Amygdala (tissue), 56 donors: ENCODE measurements at regions not wholly inside any gene's neighbourhood (a gene's known extent, or its start where the extent isn't known, plus 50 kb on each side); places are given as distances from the start of the nearest gene placed in this dataset.

Experiments
- DNase-seq, 56 donors: peaks; one replicate each; lab custom pipeline; 2025; lab: John Stamatoyannopoulos, UW

DNA sequence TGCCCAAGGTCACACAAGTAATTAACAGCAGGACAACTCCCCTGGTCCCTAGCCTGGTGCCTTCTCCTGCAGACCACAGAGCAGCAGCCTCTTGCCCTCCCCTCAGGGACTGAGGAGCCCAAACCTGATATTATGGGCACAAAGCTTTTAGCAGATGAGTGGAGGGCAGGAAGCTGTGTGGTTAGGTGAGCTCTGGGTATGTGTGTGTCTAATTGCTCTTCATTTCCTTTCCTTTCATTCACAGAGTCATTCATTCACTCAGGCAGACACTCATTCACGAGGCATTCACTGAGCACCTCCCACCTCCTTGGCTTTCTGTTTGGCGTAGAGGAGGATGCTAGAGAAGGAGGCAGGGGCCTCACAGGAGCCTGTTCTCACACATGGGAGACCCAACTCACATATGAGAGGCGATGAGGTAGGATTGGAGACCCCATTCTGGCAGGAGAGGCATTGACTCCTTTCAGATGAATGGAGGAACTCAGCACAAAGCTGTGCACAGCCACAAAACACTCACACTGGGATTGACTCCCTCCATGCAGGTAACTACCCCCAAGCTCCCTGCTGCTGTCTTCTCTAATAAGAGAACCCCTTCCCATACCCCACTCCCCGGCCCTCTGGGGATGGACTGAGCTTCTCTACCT is 306.8 kb upstream of the SKOR2 start:
- no peak for DNase-seq

DNA sequence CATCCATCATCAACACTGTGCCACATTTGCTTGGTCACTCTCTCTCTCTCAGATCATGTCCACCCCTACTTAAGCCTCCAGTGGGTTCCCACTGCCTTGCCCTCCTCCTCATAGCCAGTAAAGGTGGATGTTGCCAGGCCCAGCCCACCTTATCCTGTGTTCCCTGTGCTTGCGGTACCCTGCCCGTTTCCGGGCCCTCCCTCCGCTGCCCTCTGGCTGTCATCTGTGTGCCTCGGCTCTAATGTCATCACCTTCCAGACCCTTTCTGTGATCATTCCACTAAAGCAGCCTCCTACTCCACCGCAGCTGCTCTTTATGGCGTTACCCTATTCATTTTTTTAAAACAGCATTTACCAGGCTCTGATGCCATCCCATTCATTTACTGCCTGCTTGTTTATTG is 305.7 kb upstream of the SKOR2 start:
- no peak for DNase-seq

DNA sequence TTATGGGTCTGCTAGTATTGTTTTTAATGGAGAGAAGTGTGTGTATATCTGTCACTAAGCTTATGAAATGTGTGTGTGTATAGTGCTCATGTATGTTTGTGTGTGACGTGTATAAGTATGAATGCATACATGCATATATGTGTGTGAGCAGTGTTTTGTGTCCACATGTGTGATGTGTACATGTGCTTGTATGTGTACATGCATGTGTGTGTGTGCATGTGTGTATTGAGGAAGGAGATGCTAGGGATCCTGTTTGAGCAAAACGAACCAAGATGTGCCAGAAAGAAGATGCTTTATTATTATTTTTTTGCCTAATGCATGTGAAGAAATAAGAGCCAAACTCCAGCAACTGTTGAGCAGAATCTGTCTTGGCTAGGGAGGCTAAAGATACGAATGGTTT is 301.3 kb upstream of the SKOR2 start:
- DNase-seq: no peak

DNA sequence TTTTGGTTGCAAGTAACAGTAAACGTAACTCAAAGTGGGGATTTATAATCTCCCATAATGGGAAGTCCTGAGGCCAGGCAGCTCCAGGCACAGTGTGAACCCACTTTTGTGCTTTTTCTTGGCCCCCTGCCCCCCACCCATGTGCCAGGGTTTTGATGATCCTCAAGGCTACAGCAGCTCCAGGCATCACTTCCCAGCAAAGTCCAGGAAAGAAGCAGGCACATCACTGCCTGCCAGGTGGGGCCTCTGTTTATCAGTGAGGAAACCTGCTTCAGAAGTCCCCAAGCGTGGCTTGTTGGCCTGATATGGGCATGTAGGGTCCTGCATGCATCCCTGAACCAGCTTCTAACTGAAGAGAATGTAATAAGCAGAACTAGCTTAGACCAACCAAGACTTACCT is 299.2 kb upstream of the SKOR2 start:
- no peak for DNase-seq

DNA sequence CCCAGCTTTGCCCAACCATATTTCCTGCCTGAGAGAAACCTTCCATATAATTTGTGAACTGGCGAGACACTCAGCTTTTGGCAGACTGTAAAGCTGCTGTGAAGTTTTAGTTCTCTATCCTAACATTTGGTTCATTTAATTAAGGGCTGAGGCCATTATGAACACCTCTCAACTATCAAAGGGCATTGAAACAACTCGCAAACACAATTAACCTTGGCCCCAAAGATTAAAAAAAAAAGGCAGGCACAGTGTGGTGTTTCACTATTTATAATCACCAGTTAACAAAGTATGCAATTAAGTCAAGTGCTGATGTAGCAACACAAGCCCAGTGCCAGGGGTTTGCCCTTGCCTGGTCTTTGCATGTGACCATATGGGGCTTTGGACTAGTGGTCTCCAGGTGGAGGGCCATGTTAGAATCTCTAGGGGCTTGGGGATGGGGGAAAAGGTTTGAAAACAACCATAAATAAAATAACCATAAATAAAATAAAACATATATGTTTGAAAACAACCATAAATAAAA is 297.6 kb upstream of the SKOR2 start:
- DNase-seq: no peak

DNA sequence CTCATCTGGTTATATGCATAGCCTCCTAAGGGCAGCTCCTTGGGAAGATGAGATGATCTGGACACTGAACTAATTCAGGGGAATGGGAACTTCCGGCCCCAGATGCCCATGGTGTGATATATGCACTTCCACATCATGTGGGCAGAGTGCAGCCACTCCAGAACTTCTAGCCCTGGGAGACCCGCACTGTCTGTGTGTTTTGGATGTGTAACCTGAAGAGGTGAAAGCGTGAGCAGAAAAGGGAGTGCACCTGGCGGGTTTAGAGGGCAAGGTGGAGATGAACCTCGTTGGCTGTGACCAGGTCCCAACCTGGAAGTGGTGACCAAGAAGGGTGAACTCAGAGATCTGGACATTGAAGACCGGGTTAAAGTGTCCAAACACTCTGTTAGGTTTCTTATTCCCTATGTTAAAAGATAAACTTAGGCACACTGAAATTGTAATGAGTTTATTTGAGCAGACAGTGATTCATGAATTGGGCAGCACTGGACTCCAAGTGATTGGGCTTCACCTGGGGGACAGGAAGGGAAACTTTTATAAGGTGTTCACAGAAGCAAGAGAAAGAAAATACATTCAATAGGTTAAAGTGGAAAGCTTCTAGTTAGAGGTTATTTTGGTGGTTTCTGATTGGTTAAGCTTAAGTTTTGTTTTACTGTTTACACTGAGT is 296.2 kb upstream of the SKOR2 start:
- DNase-seq: no peak

DNA sequence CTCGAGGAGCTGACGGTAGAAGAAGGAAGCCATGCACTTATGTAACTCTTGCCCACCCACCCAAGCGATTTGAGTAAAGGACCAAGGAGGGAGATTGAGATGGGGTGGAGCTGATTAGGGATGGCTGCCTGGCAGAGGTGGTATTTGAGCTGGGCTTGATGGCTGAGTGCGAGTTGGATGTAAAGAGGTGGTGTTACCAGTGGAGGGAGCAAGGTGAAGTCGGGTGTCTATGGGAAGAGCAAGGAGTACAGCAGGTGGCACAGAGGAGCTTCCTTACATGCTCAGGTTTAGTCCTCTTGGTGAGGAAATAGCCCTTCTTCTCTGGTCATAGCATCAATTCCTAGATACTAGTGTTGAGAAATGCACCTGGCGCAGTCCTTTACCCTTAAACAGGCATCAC is 294.2 kb upstream of the SKOR2 start:
- no peak for DNase-seq

DNA sequence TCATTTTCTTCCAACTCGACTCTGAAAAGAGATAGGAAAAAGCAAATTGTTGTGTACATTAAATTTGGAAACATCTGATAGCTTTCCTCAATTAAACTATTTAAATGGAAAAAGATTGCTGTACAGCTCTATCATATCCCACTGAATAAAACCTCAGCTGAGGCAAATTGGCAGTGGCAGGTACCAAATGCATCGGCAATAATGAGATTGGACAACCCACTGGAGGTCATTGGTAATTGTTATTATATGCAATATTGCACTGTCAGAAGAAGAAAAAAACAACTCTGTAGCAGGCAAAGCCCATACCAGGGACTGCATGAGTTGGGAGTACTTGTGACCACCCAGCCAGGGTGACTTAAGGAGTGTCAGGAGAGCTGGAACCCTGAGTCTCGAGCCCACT is 291.6 kb upstream of the SKOR2 start:
- DNase-seq: no peak

DNA sequence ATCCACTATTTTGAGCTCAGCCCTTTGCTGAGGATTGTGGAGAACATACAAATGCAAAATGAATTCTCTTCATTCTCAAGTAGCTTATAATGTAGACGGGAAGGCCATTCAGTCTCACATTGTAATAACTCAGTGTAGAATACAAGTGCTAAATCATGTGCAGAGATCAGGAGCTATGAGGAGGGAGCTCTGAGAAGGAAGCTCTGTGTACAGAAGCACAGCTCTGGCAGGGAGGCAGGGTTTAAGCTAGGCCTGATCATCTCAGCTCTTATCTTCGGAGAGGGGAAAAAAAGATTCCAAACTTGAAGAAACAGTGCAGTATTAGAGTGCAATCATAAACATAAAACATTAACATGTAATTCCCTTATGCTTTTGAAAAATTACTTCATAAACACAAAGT is 291.1 kb upstream of the SKOR2 start:
- no peak for DNase-seq

DNA sequence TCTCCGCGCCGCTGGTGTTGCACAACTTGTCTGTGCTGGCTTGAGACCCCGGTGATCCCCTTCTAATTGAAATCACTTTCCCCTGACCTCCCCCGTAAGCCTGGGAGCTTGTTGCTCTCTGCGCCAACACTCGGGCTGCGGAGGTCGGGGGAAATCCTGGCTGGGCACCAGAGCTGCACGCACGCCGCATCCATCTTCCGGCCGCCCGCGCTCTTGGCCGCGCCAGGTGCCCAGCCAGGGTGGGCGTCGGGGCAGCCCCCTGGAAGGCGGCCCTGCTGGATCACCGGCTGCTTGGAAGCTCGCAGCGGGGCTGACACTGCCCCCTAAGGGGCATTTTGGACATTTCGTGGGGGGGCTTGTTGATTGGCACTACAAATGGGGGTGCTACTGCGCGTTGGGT is 280.3 kb upstream of the SKOR2 start:
- peak in 2 of 56 donors; percentile 3 for DNase-seq

DNA sequence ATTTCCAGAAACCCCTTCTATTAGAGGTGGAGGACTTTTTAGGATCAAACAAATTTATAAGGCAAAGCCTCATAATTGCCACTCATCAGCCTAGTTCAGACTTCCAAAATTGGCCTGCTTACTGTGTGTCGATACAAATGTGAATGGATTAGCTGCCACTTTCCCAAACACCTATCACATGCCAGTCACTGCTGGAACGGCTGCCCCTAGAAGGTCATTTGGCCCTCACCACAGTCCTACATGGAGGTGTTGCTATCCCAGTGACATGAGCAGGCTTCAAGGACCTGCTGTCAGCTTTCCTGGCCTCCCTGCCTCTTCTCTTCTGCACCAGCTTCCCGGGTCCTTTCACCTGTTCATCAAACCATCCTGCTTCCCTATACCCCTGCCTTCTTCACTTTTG is 279.2 kb upstream of the SKOR2 start:
- no peak for DNase-seq

DNA sequence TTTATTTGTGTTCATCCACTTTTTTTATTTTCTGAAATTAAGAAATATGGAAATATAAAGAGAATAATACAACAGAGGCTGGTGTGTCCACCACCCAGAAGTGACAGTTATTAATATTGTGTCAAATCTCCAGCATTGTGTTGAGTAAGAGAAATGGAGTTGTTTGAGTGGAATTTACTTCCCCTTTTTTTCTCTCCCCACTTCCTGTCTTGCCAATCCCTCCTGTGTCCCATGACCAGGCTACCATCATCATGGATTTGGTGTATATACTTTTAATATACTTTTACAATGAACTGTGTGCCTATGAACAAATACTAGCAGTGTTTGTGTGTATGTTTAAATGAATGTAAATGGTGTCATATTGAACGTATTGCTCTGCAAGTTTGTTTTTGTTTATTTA is 276.9 kb upstream of the SKOR2 start:
- no peak for DNase-seq

DNA sequence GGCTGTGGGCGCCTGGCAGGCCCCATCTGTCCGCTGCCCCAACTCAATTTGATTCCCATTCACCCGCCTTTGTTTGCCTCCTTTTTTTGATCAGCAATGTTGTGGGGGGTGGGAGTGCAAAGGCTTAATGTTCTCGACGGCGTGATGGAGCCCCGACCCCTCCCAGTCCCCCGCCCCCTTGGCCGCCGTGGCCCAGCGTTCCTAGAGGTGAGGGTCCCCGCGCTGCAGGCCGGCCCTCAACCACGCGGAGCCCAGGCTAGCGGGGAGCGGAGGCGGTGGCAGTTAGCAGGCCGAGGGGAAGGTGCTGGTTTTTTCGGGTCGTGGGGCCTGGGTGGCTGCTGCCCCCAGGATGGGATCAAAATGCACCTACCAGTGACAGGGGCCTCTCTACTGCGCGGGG is 274.7 kb upstream of the SKOR2 start:
- no peak for DNase-seq

DNA sequence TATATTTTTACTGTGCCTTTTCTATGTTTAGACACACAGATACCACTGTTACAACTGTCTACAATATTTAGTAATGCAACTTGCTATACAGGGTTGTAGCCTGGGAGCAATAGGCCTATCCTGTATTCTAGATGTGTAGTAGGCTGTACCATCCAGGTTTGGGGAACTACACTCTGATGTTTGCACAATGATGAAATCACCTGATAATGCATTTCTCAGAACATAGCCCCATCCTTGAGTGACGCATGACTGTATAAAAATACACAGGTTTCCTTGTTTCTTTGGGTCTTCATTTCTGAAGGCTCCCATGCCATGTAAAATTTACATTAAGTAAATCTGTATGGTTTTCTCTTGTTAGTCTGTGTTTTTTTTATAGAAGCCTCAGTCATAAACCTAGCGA is 270.9 kb upstream of the SKOR2 start:
- DNase-seq: no peak

DNA sequence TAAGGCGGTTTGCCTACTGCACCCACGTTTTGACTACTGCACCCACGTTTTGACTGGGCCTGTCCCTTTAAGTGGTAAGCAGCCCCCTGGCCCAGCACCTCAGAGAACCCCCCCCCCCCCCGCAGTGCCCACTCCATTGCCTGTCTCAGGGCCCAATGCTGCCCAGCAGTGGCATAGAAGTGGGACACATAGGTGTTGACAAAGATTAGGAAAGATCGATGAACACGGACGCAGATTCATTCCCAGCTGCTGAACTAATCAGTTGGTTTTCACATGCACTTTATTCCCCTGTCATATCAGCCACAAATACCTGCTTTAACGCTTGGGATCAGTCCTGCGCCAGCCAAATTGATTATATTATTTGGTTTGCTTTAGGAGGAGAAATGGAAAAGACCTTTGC is 268.8 kb upstream of the SKOR2 start:
- no peak for DNase-seq

DNA sequence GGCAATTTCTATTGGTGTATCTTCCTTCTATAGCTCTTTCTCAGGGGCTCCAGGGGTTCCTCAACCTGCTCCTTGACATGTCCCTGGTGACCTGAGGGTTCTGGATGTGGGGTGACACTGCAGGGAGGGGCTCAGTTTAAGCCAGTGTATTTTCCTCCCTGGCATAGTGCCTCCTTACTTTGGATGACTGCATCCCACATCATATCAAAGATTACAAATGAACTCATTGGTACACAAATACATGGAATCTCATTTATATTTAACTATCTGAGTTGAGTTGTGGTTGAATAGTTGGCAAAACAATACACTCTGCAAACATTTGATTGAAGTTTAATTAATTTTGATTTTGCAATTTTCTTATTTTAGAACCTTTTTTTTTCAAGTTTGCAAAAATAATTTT is 268.2 kb upstream of the SKOR2 start:
- DNase-seq: no peak

DNA sequence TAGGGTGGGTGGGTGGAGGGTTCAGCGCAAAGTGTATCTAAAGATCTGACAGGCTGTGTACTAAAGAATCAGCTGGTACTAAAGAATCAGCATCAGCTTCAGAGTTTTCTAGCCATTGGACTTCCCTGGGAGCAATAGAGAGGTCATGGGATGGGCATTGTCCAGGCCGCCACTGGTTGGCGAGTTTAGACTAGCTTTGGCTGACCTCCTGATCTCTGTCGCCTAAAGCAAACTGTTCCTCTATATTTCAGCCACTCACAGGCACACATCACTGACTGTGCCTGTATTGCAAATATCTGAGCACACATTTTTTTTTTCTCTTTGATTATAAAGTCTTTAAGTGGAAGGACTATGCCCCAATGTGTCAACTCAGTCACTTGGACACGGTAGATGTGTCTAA is 267.8 kb upstream of the SKOR2 start:
- DNase-seq: no peak

DNA sequence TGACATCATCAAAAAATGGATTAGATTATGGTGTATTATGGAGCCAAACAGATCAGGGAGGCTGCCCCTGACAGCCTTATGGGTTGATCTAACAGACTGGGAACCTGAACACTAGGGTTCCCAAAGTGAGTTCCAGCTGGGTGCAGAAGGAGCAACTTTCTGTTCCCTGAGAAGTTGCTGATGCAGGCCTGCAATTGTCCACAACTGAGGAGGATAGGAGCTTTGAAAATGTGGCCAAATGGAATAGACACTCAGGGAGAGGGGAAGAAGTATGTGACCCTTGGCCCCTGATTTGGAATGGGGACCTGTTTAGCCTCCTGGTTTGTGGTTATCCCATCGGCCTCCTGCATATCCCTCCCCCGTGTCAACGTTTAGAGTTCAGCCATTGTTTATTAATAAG is 262.2 kb upstream of the SKOR2 start:
- no peak for DNase-seq

DNA sequence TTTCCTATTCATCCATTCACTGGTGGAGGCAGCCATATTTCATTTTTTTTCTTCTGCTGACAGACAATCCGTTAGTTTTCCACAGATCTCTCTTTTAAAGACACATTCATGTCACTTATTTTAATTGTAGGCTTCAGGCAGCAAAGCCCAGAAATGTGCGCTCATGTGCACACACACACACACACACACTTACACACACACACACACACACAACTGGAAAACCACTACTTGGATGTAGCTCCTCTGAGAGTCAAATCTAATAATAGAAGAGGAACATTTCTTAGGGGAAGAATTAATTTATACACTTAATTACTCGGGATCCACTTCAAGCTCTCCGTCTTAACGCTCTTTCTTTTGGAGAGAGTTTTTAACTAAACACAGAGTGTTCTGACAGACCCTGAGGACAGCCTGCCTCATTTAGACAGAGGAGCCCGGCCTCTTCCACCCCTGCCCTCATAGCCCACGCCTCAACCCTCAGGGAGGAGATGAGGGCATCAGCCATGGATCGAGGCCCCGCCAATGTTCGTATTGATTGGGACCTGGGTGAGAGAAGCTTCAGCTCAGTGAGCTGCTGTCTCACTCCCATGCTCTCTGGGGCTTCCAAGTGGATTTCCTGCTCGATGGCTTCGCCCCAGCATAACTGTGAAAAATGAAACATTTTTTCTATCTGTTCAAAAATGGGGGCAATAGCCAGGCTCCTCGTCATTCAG is 261.4 kb upstream of the SKOR2 start:
- no peak for DNase-seq

DNA sequence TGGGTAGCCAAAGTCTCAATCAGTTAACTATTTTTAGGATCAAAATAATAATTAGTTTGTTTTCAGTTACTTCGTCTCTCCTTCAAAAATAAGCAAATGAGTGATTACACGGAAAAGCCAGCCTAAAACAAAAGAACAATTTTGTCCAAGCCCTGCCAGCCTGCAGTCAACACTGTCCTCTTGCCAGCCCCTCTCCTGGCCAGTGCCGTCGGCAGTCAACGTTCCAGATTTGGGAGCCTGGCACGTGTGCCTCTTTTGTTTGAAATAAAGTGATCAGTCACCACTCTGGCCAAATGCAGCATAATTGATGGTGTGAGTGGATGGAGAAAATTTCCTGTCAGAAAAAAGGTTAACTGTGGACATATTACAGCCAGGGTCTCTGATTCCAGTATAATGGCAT is 260.6 kb upstream of the SKOR2 start:
- peak in 1 of 56 donors; percentile 10 for DNase-seq

DNA sequence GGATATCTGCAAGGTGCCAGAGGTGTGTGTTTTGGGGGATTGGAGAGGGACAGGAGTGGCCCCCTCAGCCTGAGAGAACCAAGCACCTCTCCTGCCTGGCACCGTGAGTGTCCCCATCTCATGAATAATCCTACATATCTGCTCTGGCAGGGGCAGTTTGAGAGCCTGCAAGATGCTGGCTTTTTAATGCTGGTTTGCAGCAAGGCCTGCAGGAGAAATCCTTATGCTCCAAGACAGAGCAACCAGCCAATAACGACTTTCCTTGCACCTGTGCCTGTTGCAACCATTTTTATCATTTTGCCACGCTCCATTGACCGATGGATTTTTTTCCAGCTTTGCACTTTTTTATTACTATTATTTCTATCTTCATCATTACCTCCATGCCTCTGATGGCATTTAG is 259.4 kb upstream of the SKOR2 start:
- DNase-seq: no peak

DNA sequence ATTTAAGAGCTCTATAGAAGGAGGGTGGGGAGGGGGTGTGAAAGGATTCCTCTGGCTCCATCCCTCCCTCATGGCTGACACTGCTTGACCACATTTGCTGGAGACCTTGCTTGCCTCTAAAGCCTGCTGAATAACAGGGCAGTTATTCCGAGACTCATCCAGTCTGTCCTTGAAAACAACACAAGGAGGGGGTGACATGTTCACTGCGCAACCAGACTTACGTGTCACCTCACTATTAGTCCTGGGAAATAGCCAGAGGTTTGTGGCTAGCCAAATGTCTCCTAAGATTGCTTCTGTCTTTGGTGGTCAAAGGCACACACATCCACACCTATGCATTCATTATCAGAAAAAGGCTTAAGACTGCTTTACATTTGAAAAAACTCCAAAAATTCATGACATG is 256.2 kb upstream of the SKOR2 start:
- no peak for DNase-seq
